Spleen (tissue), 7 donors: ENCODE measurements at regions not wholly inside any gene's neighbourhood (a gene's known extent, or its start where the extent isn't known, plus 50 kb on each side); places are given as distances from the start of the nearest gene placed in this dataset.

Source experiments
- POLR2AphosphoS5 ChIP-seq, 3 donors: sonication (generic); formaldehyde crosslinking; IDR thresholded peaks; one replicate each; pipeline ENCODE4 v1.5.1; 2017; ENCODE audit warnings: antibody characterized with exemption in 3 of 3
- TF ChIP-seq, protein P1 (sequence below), 11 experiments: fragments of 200-600 bp in 7 of 11; fragments of 450-650 bp in 4 of 11; sonication (generic) in 4 of 11; IDR thresholded peaks in 8 of 11; conservative IDR thresholded peaks in 3 of 11; 1 replicate in 7 of 11; 2 replicates in 4 of 11; pipeline versions ENCODE4 v1.4.0 to v1.8.0; 2016 to 2021; ENCODE audit warnings: antibody characterized with exemption in 11 of 11, inconsistent platforms in 4 of 11, mild to moderate bottlenecking in 1 of 11
- donor health status: DM: no; HTN: no; CAD: no; lungs with moderate emphysema.
- donor health status: DM: no; HTN: no; CAD: no.
- donor health status: DM: no; HTN: no; CAD: no.

- TF ChIP-seq, protein P1, sequence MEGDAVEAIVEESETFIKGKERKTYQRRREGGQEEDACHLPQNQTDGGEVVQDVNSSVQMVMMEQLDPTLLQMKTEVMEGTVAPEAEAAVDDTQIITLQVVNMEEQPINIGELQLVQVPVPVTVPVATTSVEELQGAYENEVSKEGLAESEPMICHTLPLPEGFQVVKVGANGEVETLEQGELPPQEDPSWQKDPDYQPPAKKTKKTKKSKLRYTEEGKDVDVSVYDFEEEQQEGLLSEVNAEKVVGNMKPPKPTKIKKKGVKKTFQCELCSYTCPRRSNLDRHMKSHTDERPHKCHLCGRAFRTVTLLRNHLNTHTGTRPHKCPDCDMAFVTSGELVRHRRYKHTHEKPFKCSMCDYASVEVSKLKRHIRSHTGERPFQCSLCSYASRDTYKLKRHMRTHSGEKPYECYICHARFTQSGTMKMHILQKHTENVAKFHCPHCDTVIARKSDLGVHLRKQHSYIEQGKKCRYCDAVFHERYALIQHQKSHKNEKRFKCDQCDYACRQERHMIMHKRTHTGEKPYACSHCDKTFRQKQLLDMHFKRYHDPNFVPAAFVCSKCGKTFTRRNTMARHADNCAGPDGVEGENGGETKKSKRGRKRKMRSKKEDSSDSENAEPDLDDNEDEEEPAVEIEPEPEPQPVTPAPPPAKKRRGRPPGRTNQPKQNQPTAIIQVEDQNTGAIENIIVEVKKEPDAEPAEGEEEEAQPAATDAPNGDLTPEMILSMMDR (IDR thresholded peaks at IDR 0.05 in 8 of 11, conservative IDR thresholded peaks at IDR 0.05 in 3 of 11) = no peak
- TF ChIP-seq POLR2AphosphoS5 (IDR thresholded peaks at IDR 0.05) = no peak
Observed at GRCh38 chr1:50292276-50292675, 131.0 kb downstream of the DMRTA2 start.
